ENCODE measurements at regions not wholly inside any gene's neighbourhood (a gene's known extent, or its start where the extent isn't known, plus 50 kb on each side); places are given as distances from the start of the nearest gene placed in this dataset.

DNA sequence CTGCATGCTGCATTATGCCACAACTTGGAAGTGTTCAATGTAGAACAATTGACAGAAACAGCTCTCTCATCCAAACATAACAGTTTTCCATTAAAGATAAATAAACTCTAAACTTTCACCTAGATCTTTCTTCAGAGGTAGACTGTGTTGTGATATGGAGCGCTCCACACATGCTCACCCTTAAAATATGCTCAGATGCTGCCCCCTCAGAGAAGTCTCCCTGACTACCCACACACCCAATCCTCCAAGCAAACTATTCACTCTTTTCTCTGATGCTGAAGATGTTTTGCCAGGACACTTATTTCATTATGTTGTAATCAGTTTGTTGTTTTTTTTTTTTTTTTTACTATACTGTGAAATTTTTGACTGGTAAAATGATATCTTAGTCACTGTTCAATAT, 206.6 kb upstream of the RASA1 start:
- Histone ChIP-seq H3K9ac (ENCODE audit: low read length) (no peak overlapping the region), H4K20me1 (ENCODE audit: insufficient read depth, low read length) (no peaks in the 10 kb centered on the region), H2AFZ (ENCODE audit: low read length) (no peak overlapping the region), H3K9me2 (ENCODE audit: low read depth, low read length) (no peaks in the 10 kb centered on the region), H3K79me2 (ENCODE audit: insufficient read depth, low read length) (no peaks in the 10 kb centered on the region), H3K4me2 (ENCODE audit: low read length) (no peak overlapping the region), H3F3A (ENCODE audit: insufficient read depth, low read length) (no peaks in the 10 kb centered on the region), H3K4me1 (ENCODE audit: insufficient read depth, low read length, severe bottlenecking) (no peaks in the 10 kb centered on the region), H3K36me3 (ENCODE audit: insufficient read depth, low read length) (no peaks in the 10 kb centered on the region), H3K4me3 (ENCODE audit: low read depth, low read length, poor library complexity, severe bottlenecking) (no peak overlapping the region), H3K27ac (ENCODE audit: low read depth, low read length, poor library complexity, severe bottlenecking) (no peak overlapping the region), H3K9me3 (ENCODE audit: low read length) (no peaks in the 10 kb centered on the region), H3K27me3 (ENCODE audit: insufficient read depth, low read length) (no peaks in the 10 kb centered on the region)
- TF ChIP-seq CTCF (IDR thresholded peaks at IDR 0.05; ENCODE audit: low read length) (no peak), EZH2 (IDR thresholded peaks at IDR 0.05; ENCODE audit: borderline replicate concordance, low read length) (no peak)

DNA sequence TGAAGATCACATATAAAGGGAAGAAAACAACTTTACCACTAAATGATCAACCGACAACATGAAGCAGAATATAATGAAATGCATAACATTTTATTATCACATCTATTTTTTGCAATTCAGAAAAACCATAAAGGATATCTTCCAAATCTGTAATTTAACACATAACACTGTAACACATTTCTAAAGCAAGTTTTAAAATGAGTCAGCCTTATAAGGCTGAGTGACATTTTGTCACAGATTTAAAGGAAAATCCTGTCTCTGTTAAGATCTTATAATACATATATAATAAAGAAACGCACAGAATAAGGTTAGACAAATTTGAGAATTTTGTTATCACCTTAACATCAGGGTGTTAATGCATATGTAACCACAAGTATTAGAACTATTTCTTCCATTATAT, 198.4 kb upstream of the RASA1 start:
- Histone ChIP-seq H3K9me3 (ENCODE audit: low read length) (no peaks in the 10 kb centered on the region), H3K79me2 (ENCODE audit: insufficient read depth, low read length) (no peaks in the 10 kb centered on the region), H3K4me3 (ENCODE audit: low read depth, low read length, poor library complexity, severe bottlenecking) (no peak overlapping the region), H3K36me3 (ENCODE audit: insufficient read depth, low read length) (no peaks in the 10 kb centered on the region), H3K9me2 (ENCODE audit: low read depth, low read length) (no peaks in the 10 kb centered on the region), H3K4me1 (ENCODE audit: insufficient read depth, low read length, severe bottlenecking) (peaks cover 7% of the 10 kb centered on the region), H3K9ac (ENCODE audit: low read length) (no peak overlapping the region), H3F3A (ENCODE audit: insufficient read depth, low read length) (no peaks in the 10 kb centered on the region), H4K20me1 (ENCODE audit: insufficient read depth, low read length) (no peaks in the 10 kb centered on the region), H2AFZ (ENCODE audit: low read length) (no peak overlapping the region), H3K27me3 (ENCODE audit: insufficient read depth, low read length) (no peaks in the 10 kb centered on the region), H3K27ac (ENCODE audit: low read depth, low read length, poor library complexity, severe bottlenecking) (no peak overlapping the region), H3K4me2 (ENCODE audit: low read length) (no peak overlapping the region)
- no peak for TF ChIP-seq EZH2 (IDR thresholded peaks at IDR 0.05; ENCODE audit: borderline replicate concordance, low read length)
- TF ChIP-seq CTCF (IDR thresholded peaks at IDR 0.05; ENCODE audit: low read length): no peak

DNA sequence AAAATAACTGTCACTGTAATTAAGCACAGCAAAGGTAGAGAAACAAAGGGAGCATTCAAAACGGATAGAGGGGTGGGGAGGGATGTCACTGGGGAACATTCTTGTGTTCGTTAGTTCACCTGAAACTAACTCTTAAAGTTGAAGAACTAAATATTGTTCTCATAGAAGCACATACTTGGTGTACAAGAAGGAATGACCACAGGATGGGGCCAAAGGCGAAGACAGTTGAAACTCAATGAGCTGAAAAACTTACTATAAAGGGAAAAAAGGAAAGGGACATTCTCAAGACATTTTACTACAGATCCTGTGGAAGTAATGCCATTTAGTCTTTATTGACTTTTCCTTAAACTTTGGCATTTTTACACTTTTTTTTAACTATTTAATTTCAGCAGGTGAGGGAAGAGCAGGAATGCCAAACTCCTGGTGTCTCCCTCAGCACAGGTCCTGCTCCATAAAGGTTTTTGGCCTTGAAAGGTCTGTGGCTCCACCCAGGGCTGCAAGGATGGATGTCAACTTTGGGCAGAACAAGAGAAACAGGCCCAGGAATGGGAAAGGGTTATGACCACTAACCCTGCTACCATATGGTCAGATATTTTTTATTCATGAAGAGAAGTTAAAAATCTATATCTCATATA, 197.6 kb upstream of the RASA1 start:
- Histone ChIP-seq H3K9ac (ENCODE audit: low read length) (no peak overlapping the region), H3K27me3 (ENCODE audit: insufficient read depth, low read length) (no peaks in the 10 kb centered on the region), H3K9me2 (ENCODE audit: low read depth, low read length) (no peaks in the 10 kb centered on the region), H3K4me2 (ENCODE audit: low read length) (no peak overlapping the region), H3K79me2 (ENCODE audit: insufficient read depth, low read length) (no peaks in the 10 kb centered on the region), H3K4me3 (ENCODE audit: low read depth, low read length, poor library complexity, severe bottlenecking) (no peak overlapping the region), H3K4me1 (ENCODE audit: insufficient read depth, low read length, severe bottlenecking) (peaks cover 15% of the 10 kb centered on the region), H3K27ac (ENCODE audit: low read depth, low read length, poor library complexity, severe bottlenecking) (no peak overlapping the region), H3F3A (ENCODE audit: insufficient read depth, low read length) (no peaks in the 10 kb centered on the region), H3K36me3 (ENCODE audit: insufficient read depth, low read length) (no peaks in the 10 kb centered on the region), H2AFZ (ENCODE audit: low read length) (no peak overlapping the region), H3K9me3 (ENCODE audit: low read length) (no peaks in the 10 kb centered on the region), H4K20me1 (ENCODE audit: insufficient read depth, low read length) (no peaks in the 10 kb centered on the region)
- TF ChIP-seq EZH2 (IDR thresholded peaks at IDR 0.05; ENCODE audit: borderline replicate concordance, low read length): no peak
- TF ChIP-seq CTCF (IDR thresholded peaks at IDR 0.05; ENCODE audit: low read length): peak; percentile 59
